Esophagus muscularis mucosa (tissue), 4 donors: ENCODE measurements at regions not wholly inside any gene's neighbourhood (a gene's known extent, or its start where the extent isn't known, plus 50 kb on each side); places are given as distances from the start of the nearest gene placed in this dataset.

Experiments used
- DNase-seq: peaks from one replicate; pipeline ENCODE4 v3.0.0-alpha.2; 2017; ENCODE audit errors: extremely low spot score
- H3K27ac ChIP-seq, 4 donors: fragments of 200-600 bp; sonication (generic); replicated peaks in 1 of 4; 1 replicate in 3 of 4; 2 replicates in 1 of 4; pipeline ENCODE4 v1.5.1; 2016 to 2019; ENCODE audit warnings: mild to moderate bottlenecking in 1 of 4
- H3K27me3 ChIP-seq, 4 donors: fragments of 200-600 bp; sonication (generic); one replicate each; pipeline versions ENCODE4 v1.5.1 to v1.6.0; 2016 to 2019
- H3K36me3 ChIP-seq, 4 donors: fragments of 200-600 bp; sonication (generic); one replicate each; pipeline ENCODE4 v1.5.1; 2016 to 2019
- H3K4me1 ChIP-seq, 4 donors: fragments of 200-600 bp; sonication (generic); one replicate each; pipeline ENCODE4 v1.5.1; 2016 to 2019
- H3K4me3 ChIP-seq, 4 donors: fragments of 200-600 bp; sonication (generic); 1 replicate in 2 of 4; 2 replicates in 2 of 4; pipeline ENCODE4 v1.5.1; 2016 to 2019; ENCODE audit warnings: mild to moderate bottlenecking in 4 of 4, moderate library complexity in 1 of 4
- H3K9me3 ChIP-seq, 4 donors: fragments of 200-600 bp; sonication (generic); 1 replicate in 3 of 4; 2 replicates in 1 of 4; pipeline ENCODE4 v1.5.1; 2016 to 2019
- CTCF ChIP-seq, 3 experiments: fragments of 200-600 bp in 2 of 3; fragments of 450-650 bp in 1 of 3; sonication (generic) in 2 of 3; IDR thresholded peaks; one replicate each; pipeline ENCODE4 v1.5.1; 2017 to 2019; ENCODE audit warnings: antibody characterized with exemption in 3 of 3, mild to moderate bottlenecking in 2 of 3, moderate library complexity in 1 of 3
- EP300 ChIP-seq: sonication (generic); formaldehyde crosslinking; IDR thresholded peaks from one replicate; pipeline ENCODE4 v1.6.1; 2017; ENCODE audit warnings: antibody characterized with exemption
- POLR2A ChIP-seq: fragments of 450-650 bp; IDR thresholded peaks from one replicate; pipeline ENCODE4 v1.6.1; 2017; ENCODE audit warnings: antibody characterized with exemption, moderate library complexity, mild to moderate bottlenecking, low read depth
- POLR2AphosphoS5 ChIP-seq, 2 donors: sonication (generic); formaldehyde crosslinking; IDR thresholded peaks; one replicate each; pipeline ENCODE4 v1.6.1; 2017; ENCODE audit warnings: antibody characterized with exemption in 2 of 2
- WGBS: methylation state at CpG from one replicate; pipeline ENCODE4 v1.1.5; 2018; 5-methylcytosine and 5-hydroxymethylcytosine counted together
- intact Hi-C: fragments of 100-400 bp; cut with DNase I; formaldehyde crosslinking; loops from one replicate; pipeline ENCODE4 v1.15.1; 2023

GRCh38 chr5:39497322-39497721 lies 72.5 kb upstream of the DAB2 start:
- no peak overlapping the region for H3K27ac ChIP-seq
- H3K4me1 ChIP-seq, result peaks cover under 1 to 35% (median 24%) of the 10 kb centered on the region in 4 donors
- no peak overlapping the region for H3K4me3 ChIP-seq
- WGBS, result 78% methylated on average over 4 of the region's 4 CpGs
- H3K9me3 ChIP-seq, result no peaks in the 10 kb centered on the region
- no peak for DNase-seq
- H3K36me3 ChIP-seq, result no peaks in the 10 kb centered on the region
- TF ChIP-seq EP300 (no peak), POLR2AphosphoS5 (IDR thresholded peaks at IDR 0.05) (no peak), POLR2A (no peak), CTCF (IDR thresholded peaks at IDR 0.05) (no peak)
- intact Hi-C loops, result no loop called here
- H3K27me3 ChIP-seq, result no peaks in the 10 kb centered on the region

GRCh38 chr5:39495227-39495626 lies 70.4 kb upstream of the DAB2 start:
- Histone ChIP-seq H3K4me1 (peaks cover 0 to 29% (median 18%) of the 10 kb centered on the region in 4 donors), H3K27me3 (no peaks in the 10 kb centered on the region), H3K36me3 (no peaks in the 10 kb centered on the region), H3K27ac (peak overlapping the region in 2 of 4 donors; percentile 16 to 35), H3K4me3 (no peak overlapping the region), H3K9me3 (peaks cover 0 to 14% (median 4%) of the 10 kb centered on the region in 4 donors)
- intact Hi-C loops, result no loop called here
- 30% methylated on average over 1 of the region's 1 CpG for WGBS
- TF ChIP-seq POLR2A (no peak), POLR2AphosphoS5 (IDR thresholded peaks at IDR 0.05) (no peak), CTCF (IDR thresholded peaks at IDR 0.05) (no peak), EP300 (no peak)
- no peak for DNase-seq

GRCh38 chr5:39494534-39494933 lies 69.8 kb upstream of the DAB2 start:
- no peaks in the 10 kb centered on the region for H3K27me3 ChIP-seq

GRCh38 chr5:39494107-39494510 lies 69.3 kb upstream of the DAB2 start:
- WGBS, result 43% methylated on average over 3 of the region's 3 CpGs

More at GRCh38 chr5:39494534-39494933, 69.8 kb upstream of the DAB2 start:
- Histone ChIP-seq H3K27ac (peak overlapping the region in 2 of 4 donors; percentile 16 to 35), H3K4me3 (no peak overlapping the region), H3K4me1 (peaks cover 0 to 29% (median 18%) of the 10 kb centered on the region in 4 donors), H3K9me3 (peaks cover 0 to 19% (median 4%) of the 10 kb centered on the region in 4 donors), H3K36me3 (no peaks in the 10 kb centered on the region)
- DNase-seq, result no peak
- TF ChIP-seq CTCF (IDR thresholded peaks at IDR 0.05) (no peak), POLR2A (no peak), EP300 (no peak), POLR2AphosphoS5 (IDR thresholded peaks at IDR 0.05) (no peak)
- whole genome bisulfite sequencing, result 64% methylated on average over 1 of the region's 1 CpG
- intact Hi-C loops, result no loop called here

More at GRCh38 chr5:39494107-39494510, 69.3 kb upstream of the DAB2 start:
- Histone ChIP-seq H3K9me3 (peaks cover 0 to 19% (median 4%) of the 10 kb centered on the region in 4 donors), H3K4me1 (peaks cover 0 to 29% (median 18%) of the 10 kb centered on the region in 4 donors), H3K4me3 (no peak overlapping the region), H3K27ac (peak overlapping the region in 3 of 4 donors; percentile 16 to 35 (median 16)), H3K27me3 (no peaks in the 10 kb centered on the region), H3K36me3 (no peaks in the 10 kb centered on the region)
- intact Hi-C loops, result no loop called here
- DNase-seq, result no peak
- no peak for TF ChIP-seq CTCF (IDR thresholded peaks at IDR 0.05)
